T follicular helper cell (primary cell): ENCODE measurements at regions not wholly inside any gene's neighbourhood (a gene's known extent, or its start where the extent isn't known, plus 50 kb on each side); places are given as distances from the start of the nearest gene placed in this dataset.
A peak's percentile ranks its signal among the peaks of the same experiment; 100 is the strongest.

Experiments
- DNase-seq: peaks from one replicate; pipeline ENCODE4 v3.0.0-alpha.2; 2020; ENCODE audit warnings: low read depth

DNA sequence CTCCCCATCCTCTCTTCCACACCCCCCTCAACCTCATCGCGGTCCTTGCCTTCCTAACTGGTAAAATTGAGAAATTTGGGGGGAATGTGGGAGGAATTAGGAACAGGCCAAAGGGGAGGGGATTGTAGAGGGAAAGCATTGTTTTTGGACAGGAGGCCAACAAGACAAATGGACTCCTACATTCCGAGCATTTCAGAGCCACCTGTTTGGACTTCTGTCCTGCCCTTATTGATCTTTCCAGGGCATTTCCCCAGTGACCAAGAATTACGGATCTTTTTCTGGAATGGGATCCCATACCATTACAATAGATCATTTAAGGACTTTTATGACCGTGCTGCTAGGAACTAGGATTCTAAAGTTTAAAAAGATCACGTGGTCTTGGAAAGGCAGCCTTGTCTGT lies 221.3 kb upstream of the ASIC2 start:
- no peak for DNase-seq

DNA sequence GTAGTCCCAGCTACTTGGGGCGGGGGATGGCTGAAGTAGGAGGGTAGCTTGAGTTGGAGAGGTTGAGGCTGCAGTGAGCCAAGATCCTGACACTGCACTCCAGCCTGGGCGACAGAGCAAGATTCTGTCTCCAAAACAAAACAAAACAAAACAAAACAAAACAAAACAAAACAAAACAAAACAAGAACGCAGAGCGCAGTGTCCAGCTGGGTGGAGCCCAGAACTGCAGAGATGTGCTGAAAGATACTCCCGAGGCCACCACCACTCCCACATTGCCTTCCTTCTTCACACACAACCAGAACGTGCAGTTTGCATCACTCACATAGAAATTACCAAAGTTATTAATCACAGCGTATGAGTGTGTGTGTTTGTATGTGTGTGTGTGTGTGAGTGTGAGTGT lies 222.9 kb upstream of the ASIC2 start:
- DNase-seq, result no peak

DNA sequence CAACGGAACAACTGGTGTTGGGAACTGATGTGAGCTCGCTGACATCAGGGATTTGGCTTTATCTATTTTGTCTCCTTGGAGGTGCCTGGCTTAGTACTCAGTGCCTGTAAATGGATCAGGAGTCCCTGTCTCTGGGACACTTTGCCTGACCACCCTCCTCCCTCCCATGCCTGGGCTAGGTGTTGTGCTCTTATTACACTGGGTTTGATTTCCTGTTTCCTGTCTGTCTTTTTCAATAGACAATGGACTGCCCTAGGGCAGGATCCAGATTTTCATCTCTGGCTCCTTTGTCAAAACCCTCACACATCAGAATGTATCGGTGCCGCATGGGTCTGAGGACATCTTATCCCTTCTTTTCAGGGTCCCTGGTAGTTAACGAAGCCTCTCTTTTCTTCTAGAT lies 223.6 kb upstream of the ASIC2 start:
- DNase-seq, result no peak

DNA sequence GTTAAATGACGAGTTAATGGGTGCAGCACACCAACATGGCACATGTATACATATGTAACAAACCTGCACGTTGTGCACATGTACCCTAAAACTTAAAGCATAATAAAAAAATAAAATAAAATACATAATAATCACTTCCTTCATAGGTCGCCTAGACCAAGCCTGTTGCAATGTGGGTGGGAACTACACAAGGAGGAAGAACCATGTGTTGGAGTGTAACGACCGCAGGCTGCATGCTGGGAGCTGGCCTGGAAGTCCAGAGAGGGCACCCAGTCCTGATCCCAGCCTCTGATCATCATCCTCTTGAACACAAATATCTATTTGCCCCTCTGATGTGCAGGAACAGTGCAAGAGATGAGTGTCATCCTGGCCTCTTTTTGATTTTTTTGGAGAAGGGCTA lies 224.7 kb upstream of the ASIC2 start:
- DNase-seq, result no peak

DNA sequence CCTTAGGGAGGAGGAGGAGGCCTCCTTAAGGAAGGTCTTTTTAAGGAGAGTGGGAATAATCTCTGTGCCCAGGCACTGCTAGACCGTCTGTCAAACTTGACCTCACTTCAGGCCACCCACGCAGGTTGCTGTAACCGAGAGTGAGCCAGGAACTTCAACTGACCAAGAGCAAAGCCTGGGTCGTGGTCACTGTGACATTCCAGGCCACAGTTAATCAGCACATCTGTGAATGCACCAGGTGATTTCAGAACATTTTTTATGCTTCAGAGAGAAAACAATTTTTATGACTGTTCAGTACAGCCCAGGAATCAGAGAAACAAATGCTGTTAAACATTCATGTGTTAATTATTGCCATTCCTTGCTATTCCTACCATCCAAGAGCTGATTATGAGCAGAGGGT lies 226.6 kb upstream of the ASIC2 start:
- no peak for DNase-seq

DNA sequence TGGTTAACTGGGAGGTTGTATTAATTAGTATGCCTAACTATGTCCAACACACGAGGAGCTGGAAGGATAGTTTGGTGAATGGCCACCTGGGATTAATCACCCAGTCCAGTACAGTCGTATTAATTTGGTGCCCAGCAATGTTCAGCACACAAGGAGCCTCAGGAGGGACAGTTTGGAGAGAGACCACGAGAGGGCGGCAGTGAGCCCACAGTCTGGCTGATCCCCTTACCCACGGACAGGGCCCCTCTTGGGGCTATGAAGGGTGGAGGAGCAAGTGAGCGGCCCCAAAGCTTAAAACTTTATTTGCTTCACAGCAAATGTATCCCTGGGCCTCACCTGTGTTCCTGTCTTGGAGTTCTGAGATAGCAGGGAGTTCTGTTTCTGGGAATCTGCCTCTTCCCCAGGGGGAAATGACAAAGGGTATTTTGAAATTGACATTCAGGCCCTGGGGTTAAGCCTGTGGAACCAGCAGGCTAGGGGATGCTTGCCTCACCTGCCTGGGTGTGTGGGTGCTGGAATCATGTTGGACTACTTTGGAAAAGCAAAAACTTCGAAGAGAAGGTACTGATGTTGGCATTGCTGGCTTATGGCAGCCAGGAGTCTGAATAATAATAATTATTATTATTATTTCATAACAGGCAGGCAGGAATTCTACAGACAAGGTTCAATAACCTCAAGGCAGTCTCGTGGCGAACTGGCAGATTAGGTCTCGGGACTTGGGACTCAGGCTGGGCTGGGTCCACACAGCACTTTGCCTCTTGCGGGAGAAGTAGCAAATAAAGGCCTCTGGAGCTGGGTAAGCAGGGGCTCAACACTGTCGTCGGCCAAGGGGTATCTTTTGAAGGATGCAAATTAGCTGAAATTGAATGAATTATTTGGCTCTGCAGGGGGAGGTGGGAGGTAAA lies 227.6 kb upstream of the ASIC2 start:
- peak; percentile 3 for DNase-seq

DNA sequence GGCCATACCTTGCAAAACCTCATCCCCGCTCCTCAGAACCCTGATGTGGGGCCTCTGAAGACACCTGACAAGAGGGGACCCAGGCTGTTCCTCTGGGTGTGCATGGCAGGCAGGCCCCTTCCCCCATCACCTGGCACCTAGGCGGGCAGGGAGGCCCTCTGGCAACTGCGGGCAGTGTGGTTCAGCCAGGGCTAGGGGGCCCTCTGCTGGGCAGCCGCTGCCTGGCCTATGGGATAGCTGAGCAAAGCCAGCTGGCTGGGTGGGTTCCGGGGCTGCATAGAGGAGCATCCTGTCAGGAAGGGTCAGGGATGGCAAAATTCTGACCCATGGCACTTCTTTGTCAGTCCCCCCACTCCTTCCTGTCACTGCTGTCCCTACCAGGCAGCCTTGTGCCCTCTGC lies 228.7 kb upstream of the ASIC2 start:
- DNase-seq, result no peak

DNA sequence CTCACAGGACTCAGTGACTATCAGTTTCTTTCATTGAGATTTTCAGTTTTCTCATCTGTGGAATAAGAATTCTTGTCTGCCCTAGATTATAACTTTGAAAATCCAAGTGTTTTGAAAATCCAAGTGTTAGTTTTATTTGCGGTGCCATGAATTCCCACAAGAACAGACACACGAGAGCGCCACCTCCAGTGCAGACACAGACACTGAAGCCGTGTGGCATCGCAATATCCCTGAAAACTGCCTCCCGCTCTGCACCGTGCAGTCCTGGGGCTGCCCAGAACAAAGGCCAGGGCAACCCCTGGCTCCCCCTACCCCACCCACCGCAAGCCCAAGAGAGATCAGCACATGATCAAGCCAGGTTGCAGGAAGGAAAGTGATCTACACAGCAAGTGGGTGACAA lies 229.5 kb upstream of the ASIC2 start:
- no peak for DNase-seq

DNA sequence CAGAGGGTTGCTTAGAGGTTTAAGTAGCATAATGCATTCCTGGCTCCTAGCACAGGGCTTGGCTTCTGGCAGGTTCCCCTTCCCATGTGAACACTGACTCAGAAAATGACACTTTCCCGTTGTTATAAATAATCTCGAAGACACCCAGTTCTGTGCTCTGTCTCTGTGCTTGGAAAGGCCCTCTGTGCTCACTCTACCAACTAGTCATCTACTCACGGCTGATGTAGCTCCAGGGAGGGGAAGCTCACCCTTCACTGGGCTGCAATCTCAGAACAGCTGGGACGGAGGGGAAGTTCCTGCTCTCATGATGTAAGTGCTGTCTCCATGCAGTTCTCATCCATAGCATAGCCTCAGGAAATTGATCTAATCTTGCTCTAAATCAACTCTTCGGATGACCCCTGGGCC lies 230.5 kb upstream of the ASIC2 start:
- DNase-seq, result no peak

DNA sequence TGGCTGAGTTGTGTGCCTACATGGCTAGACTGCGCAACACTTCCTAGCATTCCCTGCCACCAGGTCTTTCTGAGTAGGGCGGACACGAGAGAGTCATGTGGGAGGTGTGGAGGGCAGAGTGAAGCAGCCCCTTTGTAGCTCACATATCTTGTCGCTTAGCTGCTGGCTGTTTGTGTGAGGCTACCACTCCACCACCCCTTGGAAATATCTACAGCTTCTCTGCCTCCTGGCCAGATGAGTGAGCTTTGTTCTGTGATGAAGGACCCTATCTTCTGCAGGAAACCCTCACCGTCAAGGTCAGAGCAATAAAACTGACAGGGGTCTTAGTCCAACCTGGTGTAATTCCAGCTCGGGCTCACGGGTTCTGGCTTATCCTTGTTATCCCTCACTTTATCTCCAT lies 232.1 kb upstream of the ASIC2 start:
- DNase-seq, result no peak

DNA sequence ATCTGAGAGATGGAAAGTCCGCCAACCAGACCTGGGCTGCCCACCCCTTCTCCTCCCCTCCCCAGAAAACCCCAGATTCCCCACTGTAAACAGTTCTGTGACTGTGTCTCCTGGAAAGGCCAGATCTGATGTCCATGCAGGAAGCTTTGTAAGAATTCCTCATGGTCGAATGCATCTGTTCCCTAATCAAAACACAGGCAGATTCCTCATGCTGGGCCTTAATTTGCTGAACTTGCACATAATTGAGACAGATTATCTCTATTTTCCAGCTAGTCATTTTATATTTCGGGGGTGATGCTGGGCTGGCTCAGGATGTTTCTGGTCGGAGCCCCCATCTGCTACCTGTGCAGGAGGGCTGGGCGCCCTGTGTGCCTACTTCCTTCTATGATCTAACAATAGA lies 233.6 kb upstream of the ASIC2 start:
- DNase-seq, result no peak

DNA sequence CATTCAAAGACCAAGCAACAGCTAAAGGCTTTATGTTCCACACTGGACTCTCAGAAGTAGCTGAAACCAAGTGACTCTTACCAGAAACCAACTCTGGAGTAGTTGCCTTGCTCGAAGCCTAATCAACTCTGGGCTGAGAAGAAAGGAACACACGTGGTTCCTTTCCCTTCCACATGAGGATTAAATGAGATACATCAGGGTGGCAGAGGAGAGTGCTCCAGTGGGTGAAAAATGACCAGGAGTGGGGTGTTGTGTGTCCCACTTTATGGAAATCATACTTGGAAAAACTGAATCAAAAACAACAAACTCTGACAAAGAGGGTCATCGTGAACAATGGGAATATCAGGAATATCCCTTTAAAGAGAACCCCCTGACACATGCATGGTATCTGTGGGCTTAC lies 234.2 kb upstream of the ASIC2 start:
- no peak for DNase-seq

DNA sequence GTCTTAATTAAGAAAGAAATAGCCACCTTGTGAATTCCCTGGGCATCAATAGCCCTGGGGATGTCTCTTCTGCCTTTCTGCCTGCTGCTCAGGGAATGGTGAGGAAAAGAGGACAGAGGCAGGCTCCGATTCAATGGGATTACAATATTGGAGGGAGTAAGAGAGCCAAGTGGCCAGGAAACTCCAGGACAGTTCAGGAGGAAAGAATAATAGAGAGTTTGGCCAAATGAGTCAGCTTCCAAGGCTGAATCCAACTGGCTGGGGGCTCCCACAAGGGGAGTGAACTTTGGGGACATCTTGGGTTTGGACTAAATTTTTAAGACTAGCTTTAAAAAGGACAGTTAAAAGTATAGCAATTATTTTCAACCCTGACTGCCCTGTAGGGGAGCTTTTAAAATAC lies 235.8 kb upstream of the ASIC2 start:
- DNase-seq, result no peak

DNA sequence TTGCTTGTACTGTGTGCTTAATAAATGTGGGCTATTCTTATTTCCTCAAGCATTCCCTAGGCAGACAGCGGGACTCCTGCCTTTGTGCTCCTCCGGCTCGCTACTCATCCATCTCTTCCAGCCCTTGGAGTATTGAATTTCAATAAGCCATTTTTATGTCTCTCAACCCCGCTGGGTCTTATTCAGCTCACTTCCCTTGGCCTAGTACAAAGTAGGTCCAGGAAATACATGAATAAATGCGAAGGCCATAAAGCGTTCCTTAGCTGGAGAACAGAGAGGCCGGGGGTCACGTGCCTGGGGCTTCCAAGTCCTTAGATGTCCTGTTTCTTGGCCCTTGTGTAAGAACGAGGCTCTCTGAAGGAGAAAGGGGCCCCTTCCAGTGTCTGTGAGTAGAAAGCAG lies 236.7 kb upstream of the ASIC2 start:
- DNase-seq, result no peak

DNA sequence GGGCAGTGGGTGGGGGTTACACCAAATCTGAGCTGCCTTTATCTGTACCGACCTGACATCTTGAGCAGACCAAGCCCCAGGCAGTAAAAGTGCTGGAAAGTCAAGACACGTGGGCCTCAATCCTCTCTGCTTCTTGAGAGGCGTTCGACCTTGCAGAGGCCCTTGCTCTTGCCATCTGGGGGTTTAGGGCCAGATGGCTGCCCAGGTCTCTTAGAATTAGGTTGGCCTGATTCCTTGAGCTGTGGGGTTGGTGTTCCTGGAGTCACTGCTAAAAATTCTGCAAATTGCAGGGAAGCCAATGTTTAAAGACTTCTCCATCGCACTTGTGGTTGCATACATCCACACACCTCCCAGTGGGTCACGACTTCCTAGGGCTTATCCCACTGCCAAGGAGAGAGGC lies 238.2 kb upstream of the ASIC2 start:
- DNase-seq, result no peak

DNA sequence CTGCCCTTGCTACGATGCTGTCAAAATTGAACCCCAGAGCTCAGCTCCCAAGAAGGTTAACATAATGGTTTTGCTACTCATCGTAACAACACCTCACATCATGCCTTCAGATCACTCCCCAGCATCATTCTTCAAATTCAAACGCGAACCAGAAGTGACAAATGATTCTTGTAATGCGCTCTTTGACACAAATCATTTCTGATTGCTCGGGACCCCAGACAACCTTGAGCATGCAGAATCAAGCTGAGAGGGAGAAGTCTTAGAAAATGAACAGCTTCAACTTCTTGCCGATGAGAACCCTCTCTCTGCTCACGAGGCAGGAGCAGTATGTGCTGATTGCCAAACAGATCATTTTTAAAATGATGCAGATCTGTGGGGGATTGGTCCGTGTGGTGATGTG lies 241.0 kb upstream of the ASIC2 start:
- DNase-seq, result no peak

DNA sequence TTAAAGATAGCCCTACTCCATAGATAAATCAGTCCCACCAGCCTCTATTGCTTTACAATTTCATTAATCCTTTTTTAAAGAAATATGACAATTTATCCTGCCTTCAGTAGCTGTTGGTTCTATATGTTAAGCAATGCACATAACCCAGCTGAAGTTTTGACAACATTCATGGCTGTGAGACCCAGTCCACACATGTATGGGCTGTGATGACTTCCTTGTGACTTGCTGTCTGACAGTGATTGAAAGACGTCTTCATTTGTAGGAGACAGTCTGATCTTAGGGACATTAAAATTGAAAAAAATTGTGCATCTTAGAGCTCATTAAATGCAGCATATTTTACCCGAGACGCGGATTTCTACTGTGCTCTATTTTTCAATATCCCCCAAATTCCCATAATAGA lies 252.0 kb upstream of the ASIC2 start:
- DNase-seq, result no peak

DNA sequence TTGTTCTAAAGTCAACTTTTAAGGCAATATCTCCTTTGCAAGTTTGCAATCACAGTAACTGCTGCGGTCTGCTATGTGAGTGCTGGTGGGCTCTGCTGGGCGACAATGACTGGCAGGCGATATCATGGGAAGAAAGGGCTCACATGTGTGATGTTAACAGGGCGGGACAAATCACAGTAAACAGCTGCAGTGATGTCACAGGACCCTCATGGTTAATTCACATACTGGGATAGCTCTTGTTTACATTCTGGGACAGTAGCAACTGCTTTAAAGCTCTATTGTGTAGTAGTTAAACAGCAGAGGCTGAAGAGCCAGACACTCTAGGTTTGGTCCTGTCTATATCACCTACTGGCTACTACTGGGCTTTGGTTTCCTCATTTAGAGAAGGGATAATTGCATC lies 257.2 kb upstream of the ASIC2 start:
- DNase-seq, result no peak

DNA sequence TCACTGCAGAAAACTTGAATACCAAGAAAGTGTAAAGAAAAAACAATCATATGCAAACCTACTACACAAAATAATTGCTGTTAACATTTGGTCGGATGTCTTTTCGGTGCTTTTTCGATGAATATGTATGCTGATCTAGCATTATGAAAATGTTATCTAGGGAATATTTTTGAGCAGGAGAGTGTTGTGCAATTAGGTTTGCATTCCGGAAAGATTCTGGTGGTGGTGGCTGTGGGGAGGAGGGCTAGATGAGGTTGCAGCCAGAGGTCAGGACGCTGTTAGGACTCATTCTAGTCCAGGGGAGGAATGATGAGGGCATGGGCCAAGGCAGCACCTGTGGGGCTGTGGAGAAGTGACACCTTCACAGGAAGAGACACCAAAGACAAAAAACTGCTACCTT lies 258.0 kb upstream of the ASIC2 start:
- DNase-seq, result no peak

DNA sequence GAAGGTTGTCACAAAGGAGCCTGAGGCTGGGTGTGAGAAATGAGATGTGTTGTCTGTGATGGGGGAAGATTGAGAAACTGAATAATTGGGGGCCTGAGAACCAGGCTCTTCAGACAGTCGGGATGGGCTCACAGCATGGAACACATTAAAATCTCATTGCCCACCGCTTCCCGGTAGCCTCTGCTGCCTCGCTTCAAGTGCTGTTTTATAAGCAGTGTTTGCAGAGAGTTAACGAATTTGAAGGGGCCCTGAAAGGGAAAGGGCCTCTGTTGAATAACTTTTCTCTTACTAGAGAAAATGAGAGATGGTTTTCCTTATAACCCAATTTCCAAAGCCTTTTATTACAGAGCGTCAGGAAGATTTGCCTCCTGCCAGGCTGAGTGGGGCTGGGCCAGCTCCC lies 258.8 kb upstream of the ASIC2 start:
- no peak for DNase-seq

DNA sequence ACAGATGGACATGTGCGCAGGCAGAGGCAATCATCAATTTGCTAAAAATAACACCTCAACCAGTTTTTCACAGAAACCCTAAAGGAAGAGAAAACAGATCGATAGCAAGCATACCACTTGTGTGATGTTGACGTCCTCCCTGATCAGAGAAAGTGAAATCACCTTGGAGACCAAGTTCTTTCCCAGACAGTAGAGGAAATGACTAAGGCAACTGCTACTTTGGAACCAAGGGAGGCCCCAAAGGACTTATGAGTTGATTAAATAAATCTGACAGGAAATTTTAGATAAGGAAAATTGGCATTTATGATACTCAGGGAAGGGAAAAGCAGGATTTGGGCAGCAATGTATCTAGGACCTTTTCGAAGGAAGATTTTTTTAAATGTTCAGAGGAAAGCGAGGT lies 267.1 kb upstream of the ASIC2 start:
- DNase-seq, result no peak

DNA sequence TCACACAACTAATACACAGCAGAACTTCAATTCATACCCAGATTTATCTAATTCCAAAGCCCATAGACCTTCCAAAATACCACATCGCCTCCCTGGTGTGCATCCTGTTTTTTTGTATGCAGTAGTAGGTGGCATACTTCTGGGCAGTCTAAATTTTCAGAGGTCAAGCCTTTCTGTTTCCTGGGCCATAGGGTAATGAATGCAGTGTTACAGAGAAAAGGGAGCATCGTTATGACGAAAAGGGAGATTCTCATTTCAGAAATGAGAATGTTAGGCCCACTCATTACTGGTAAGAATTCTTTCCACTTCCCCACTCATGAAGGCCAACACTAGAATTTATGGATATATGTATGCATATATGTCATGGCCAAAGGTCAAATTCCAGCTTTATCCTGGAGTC lies 267.8 kb upstream of the ASIC2 start:
- DNase-seq, result no peak

DNA sequence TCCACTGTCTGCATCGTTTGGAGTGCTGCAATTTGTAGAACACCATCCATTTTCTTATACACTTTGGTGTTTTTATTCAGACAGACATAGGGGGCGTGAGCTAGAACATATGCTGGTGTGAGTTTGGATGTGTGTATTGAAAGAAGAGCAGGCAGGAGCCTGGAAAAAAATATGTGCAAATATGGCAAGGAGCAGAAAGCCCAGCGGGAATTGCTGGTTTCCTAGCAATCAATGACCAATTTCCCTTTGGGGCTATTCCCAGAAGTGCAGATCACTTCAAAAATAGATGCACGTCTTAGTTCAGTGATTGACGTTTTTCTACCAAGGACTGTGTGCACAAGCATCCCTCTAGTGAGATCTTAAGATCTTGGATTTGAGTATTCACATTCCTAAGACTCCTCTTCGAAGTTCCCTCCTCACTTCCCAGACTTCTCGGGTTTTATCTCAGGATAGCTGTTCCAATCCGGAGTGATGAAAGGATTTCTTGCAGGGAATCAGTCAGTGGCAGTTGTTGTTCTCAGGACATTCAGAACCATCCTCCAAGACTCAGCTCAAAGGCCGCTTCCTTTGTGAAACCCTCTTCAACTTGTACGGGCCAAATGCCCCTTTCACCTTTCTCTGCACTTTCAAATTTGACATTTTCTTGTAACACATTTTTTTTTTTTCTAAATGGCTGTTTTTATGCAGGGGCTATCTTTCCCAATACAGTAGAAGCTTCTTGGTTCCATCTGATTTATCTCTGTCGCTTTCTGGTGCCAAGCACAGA lies 268.7 kb upstream of the ASIC2 start:
- DNase-seq, result no peak

DNA sequence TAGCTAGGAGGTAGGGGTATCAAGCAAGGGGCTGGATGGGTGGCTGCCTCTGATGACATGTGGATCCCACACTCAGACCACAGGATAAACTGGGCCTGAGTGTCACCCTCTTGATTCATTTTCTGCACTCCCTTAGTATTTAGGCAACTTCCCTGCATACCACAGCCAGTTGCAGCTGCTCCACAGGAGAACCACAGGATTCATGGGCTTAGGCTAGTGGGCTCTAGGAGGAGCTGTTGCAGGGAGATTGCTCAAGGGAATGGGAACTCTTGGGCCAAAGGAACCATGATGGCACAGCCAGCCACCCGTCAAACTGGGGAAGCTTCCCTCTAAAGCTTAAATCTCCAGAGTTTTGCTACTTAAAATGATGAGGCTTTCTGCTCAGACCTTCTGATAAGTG lies 269.7 kb upstream of the ASIC2 start:
- no peak for DNase-seq
